H1 (cell line): ENCODE measurements at regions not wholly inside any gene's neighbourhood (a gene's known extent, or its start where the extent isn't known, plus 50 kb on each side); places are given as distances from the start of the nearest gene placed in this dataset.

Experiments used
- CTCF ChIA-PET: fragments of 300-600 bp; sonication (Branson Sonifier 250); formaldehyde crosslinking; loops from one replicate; lab custom pipeline; 2021; ENCODE audit not compliant: partially characterized antibody; lab: Charles Lee
- POLR2A ChIA-PET: fragments of 300-600 bp; sonication (Branson Sonifier 250); formaldehyde crosslinking; loops from one replicate; lab custom pipeline; 2021; ENCODE audit warnings: inconsistent platforms; ENCODE audit not compliant: partially characterized antibody; lab: Charles Lee
- DNase-seq, 2 experiments: peaks; one replicate each; pipeline versions ENCODE4 v3.0.0 to v3.0.0-alpha.2; 2010 to 2022; ENCODE audit warnings: low spot score in 2 of 2, low read depth in 1 of 2, mixed read lengths in 1 of 2
- FAIRE-seq: peaks from 2 replicates; lab custom pipeline; 2011; peaks lifted over from hg19 to GRCh38; lab: Jason Lieb, UNC
- H2AFZ ChIP-seq: 2 replicates; pipeline ENCODE4 v1.8.1; 2012; ENCODE audit warnings: low read length, inconsistent platforms
- H2AK5ac ChIP-seq: 2 replicates; pipeline ENCODE4 v1.6.1; 2013; ENCODE audit warnings: low read depth, low read length
- H2BK120ac ChIP-seq: replicated peaks from 2 replicates; pipeline ENCODE3; 2013; ENCODE audit warnings: low read depth, low read length, inconsistent platforms
- H2BK12ac ChIP-seq: 2 replicates; pipeline ENCODE4 v1.6.1; 2013; ENCODE audit warnings: low read depth, low read length
- H2BK15ac ChIP-seq: 2 replicates; pipeline ENCODE4 v1.6.1; 2013; ENCODE audit warnings: low read length
- H2BK20ac ChIP-seq: 2 replicates; pipeline ENCODE4 v1.6.1; 2013; ENCODE audit warnings: low read length
- H2BK5ac ChIP-seq: 2 replicates; pipeline ENCODE4 v1.6.1; 2013; ENCODE audit warnings: low read depth, low read length
- H3K14ac ChIP-seq: 2 replicates; pipeline ENCODE4 v1.6.1; 2013; ENCODE audit warnings: inconsistent platforms; ENCODE audit not compliant: insufficient read length
- H3K18ac ChIP-seq: 2 replicates; pipeline ENCODE4 v1.6.1; 2013; ENCODE audit warnings: low read length; ENCODE audit errors: extremely low read depth
- H3K23ac ChIP-seq: 2 replicates; pipeline ENCODE4 v1.6.1; 2013; ENCODE audit warnings: inconsistent platforms; ENCODE audit not compliant: insufficient read length
- H3K23me2 ChIP-seq: 2 replicates; pipeline ENCODE4 v1.6.1; 2013; ENCODE audit warnings: low read depth, low read length
- H3K27ac ChIP-seq: 2 replicates; pipeline ENCODE4 v1.6.1; 2011; ENCODE audit warnings: low read depth, low read length, inconsistent platforms
- H3K27me3 ChIP-seq, 4 experiments: replicated peaks in 1 of 4; 1 replicate in 1 of 4; 2 replicates in 3 of 4; pipeline versions ENCODE4 v1.6.1 to v1.8.1; 2011 to 2013; ENCODE audit warnings: low read length in 3 of 4, mild to moderate bottlenecking in 3 of 4, inconsistent platforms in 2 of 4, mixed read lengths in 2 of 4, moderate library complexity in 1 of 4; ENCODE audit not compliant: control insufficient read depth in 3 of 4, insufficient read depth in 3 of 4; ENCODE audit errors: extremely low read depth in 1 of 4
- H3K36me3 ChIP-seq, 4 experiments: 2 replicates each; pipeline versions ENCODE4 v1.6.1 to v1.8.1; 2011 to 2013; ENCODE audit warnings: mild to moderate bottlenecking in 4 of 4, low read length in 3 of 4, moderate library complexity in 2 of 4, control low read depth in 1 of 4, inconsistent platforms in 1 of 4; ENCODE audit not compliant: insufficient read depth in 4 of 4, control insufficient read depth in 2 of 4
- H3K4ac ChIP-seq: replicated peaks from 2 replicates; pipeline ENCODE3; 2013; ENCODE audit warnings: low read length, low read depth, mixed read lengths, inconsistent platforms; ENCODE audit not compliant: insufficient read length
- H3K4me1 ChIP-seq, 4 experiments: replicated peaks in 1 of 4; 1 replicate in 1 of 4; 2 replicates in 3 of 4; pipeline versions ENCODE4 v1.6.1 to v1.8.1; 2011 to 2013; ENCODE audit warnings: low read length in 3 of 4, inconsistent platforms in 2 of 4, mixed read lengths in 1 of 4; ENCODE audit not compliant: insufficient read depth in 4 of 4, control insufficient read depth in 3 of 4
- H3K4me2 ChIP-seq, 2 experiments: 2 replicates each; pipeline versions ENCODE4 v1.6.1 to v1.8.1; 2011 to 2013; ENCODE audit warnings: low read depth in 2 of 2, low read length in 2 of 2, control low read depth in 1 of 2, inconsistent platforms in 1 of 2, mild to moderate bottlenecking in 1 of 2; ENCODE audit not compliant: insufficient read depth in 1 of 2
- H3K4me3 ChIP-seq, 4 experiments: fragments of 200-600, 300-600 bp in 1 of 4; sonication (generic), shearing (Covaris generic), sonication (Bioruptor Twin) in 1 of 4; 2 replicates each; pipeline versions ENCODE4 v1.5.1 to v1.8.1; 2011 to 2016; ENCODE audit warnings: low read length in 4 of 4, low read depth in 3 of 4, control low read depth in 2 of 4, inconsistent platforms in 2 of 4, mild to moderate bottlenecking in 2 of 4, mixed read lengths in 1 of 4, moderate library complexity in 1 of 4; ENCODE audit not compliant: insufficient read depth in 2 of 4; ENCODE audit errors: extremely low read depth in 1 of 4
- H3K56ac ChIP-seq: replicated peaks from 2 replicates; pipeline ENCODE3; 2013; ENCODE audit warnings: low read depth, mild to moderate bottlenecking, mixed read lengths, low read length, inconsistent platforms; ENCODE audit not compliant: insufficient read length
- H3K79me1 ChIP-seq: 2 replicates; pipeline ENCODE4 v1.6.1; 2013; ENCODE audit warnings: low read depth, low read length, control low read depth
- H3K79me2 ChIP-seq, 2 experiments: 2 replicates each; pipeline versions ENCODE4 v1.6.1 to v1.8.1; 2012 to 2013; ENCODE audit warnings: low read length in 2 of 2, mild to moderate bottlenecking in 2 of 2, inconsistent platforms in 1 of 2; ENCODE audit not compliant: insufficient read depth in 2 of 2, control insufficient read depth in 1 of 2
- H3K9ac ChIP-seq, 4 experiments: replicated peaks in 1 of 4; 1 replicate in 1 of 4; 2 replicates in 3 of 4; pipeline versions ENCODE4 v1.6.1 to v1.8.1; 2011 to 2013; ENCODE audit warnings: low read depth in 3 of 4, low read length in 3 of 4, control low read depth in 2 of 4, mild to moderate bottlenecking in 2 of 4, moderate library complexity in 2 of 4, inconsistent platforms in 1 of 4; ENCODE audit errors: extremely low read depth in 1 of 4
- H3K9me3 ChIP-seq, 2 experiments: 2 replicates each; pipeline versions ENCODE4 v1.6.1 to v1.8.1; 2012 to 2013; ENCODE audit warnings: mild to moderate bottlenecking in 2 of 2, moderate library complexity in 2 of 2, control low read depth in 1 of 2, inconsistent platforms in 1 of 2, low read depth in 1 of 2, low read length in 1 of 2, mixed read lengths in 1 of 2; ENCODE audit not compliant: insufficient read depth in 2 of 2
- H4K20me1 ChIP-seq, 2 experiments: replicated peaks in 1 of 2; 2 replicates each; pipeline versions ENCODE3 to v1.8.1; 2011 to 2013; ENCODE audit warnings: inconsistent platforms in 2 of 2, low read length in 2 of 2, mild to moderate bottlenecking in 1 of 2; ENCODE audit not compliant: insufficient read depth in 2 of 2, control insufficient read depth in 1 of 2
- H4K5ac ChIP-seq: 2 replicates; pipeline ENCODE4 v1.6.1; 2013; ENCODE audit warnings: low read length, low read depth, mixed read lengths, inconsistent platforms; ENCODE audit not compliant: insufficient read length
- H4K8ac ChIP-seq: 2 replicates; pipeline ENCODE4 v1.8.0; 2013; ENCODE audit warnings: mild to moderate bottlenecking, moderate library complexity, low read length, inconsistent platforms; ENCODE audit not compliant: insufficient read depth; ENCODE audit errors: extremely low read depth
- H4K91ac ChIP-seq: replicated peaks from 2 replicates; pipeline ENCODE3; 2013; ENCODE audit warnings: low read length, mixed read lengths, inconsistent platforms; ENCODE audit not compliant: insufficient read length
- ASH2L ChIP-seq: fragments of 200-600, 300-600 bp; sonication (generic); IDR thresholded peaks from one replicate; pipeline ENCODE4 v1.7.1; 2017; ENCODE audit warnings: low read length
- ATF3 ChIP-seq: IDR thresholded peaks from 2 replicates; pipeline ENCODE4 v1.6.1; 2011; ENCODE audit warnings: low read depth, mild to moderate bottlenecking, low read length; ENCODE audit not compliant: insufficient read depth
- CBX5 ChIP-seq: fragments of 300-800, 300-1000 bp; sonication (generic); IDR thresholded peaks from 2 replicates; pipeline ENCODE4 v1.7.1; 2016; ENCODE audit warnings: antibody characterized with exemption, low read length, low read depth
- CBX8 ChIP-seq: fragments of 300-800, 300-1000 bp; sonication (generic); IDR thresholded peaks from 2 replicates; pipeline ENCODE4 v1.7.1; 2016; ENCODE audit warnings: low read depth, low read length, borderline replicate concordance
- CTCF ChIP-seq, 3 experiments: IDR thresholded peaks; 1 replicate in 2 of 3; 2 replicates in 1 of 3; pipeline versions ENCODE4 v1.5.1 to v1.6.1; 2011; ENCODE audit warnings: low read length in 3 of 3, mild to moderate bottlenecking in 3 of 3, inconsistent platforms in 2 of 3, low read depth in 1 of 3, moderate library complexity in 1 of 3; ENCODE audit not compliant: insufficient read depth in 1 of 3; ENCODE audit errors: control extremely low read depth in 1 of 3
- KDM1A ChIP-seq: fragments of 200-600, 300-600 bp; sonication (generic); IDR thresholded peaks from 2 replicates; pipeline ENCODE4 v1.7.1; 2016; ENCODE audit warnings: mild to moderate bottlenecking, low read length, borderline replicate concordance
- RNF2 ChIP-seq: fragments of 200-900, 300-1000 bp; sonication (generic); IDR thresholded peaks from 2 replicates; pipeline ENCODE4 v1.7.1; 2016; ENCODE audit warnings: borderline replicate concordance, low read depth, mild to moderate bottlenecking, antibody characterized with exemption, low read length; ENCODE audit not compliant: poor library complexity, severe bottlenecking; ENCODE audit errors: missing control alignments
- TAF1 ChIP-seq: IDR thresholded peaks from 2 replicates; pipeline ENCODE4 v1.6.1; 2011; ENCODE audit warnings: mild to moderate bottlenecking, low read depth, low read length
- TBP ChIP-seq: IDR thresholded peaks from 2 replicates; pipeline ENCODE4 v1.6.1; 2011; ENCODE audit warnings: low read depth, low read length, improper control_type of control experiment
- TEAD4 ChIP-seq: IDR thresholded peaks from 2 replicates; pipeline ENCODE4 v1.6.1; 2012; ENCODE audit warnings: low read depth, low read length, inconsistent platforms, mixed read lengths
- WGBS, 2 experiments: shearing (Covaris generic) in 1 of 2; methylation state at CpG; one replicate each; pipeline versions ENCODE4 v1.1.6 to v1.1.7; 2013 to 2015; ENCODE audit warnings: low lambda C conversion rate in 2 of 2, mixed read lengths in 2 of 2, inconsistent platforms in 1 of 2, low coverage in 1 of 2, missing lambda C conversion rate in 1 of 2; ENCODE audit not compliant: insufficient replicate concordance in 2 of 2, insufficient coverage in 1 of 2, insufficient read length in 1 of 2; ENCODE audit errors: extremely low coverage in 1 of 2, missing lambda C conversion rate in 1 of 2; 5-methylcytosine and 5-hydroxymethylcytosine counted together

GRCh38 chr1:29499104-29499650, 262.9 kb downstream of the PTPRU start:
- Histone ChIP-seq H3K9ac (no peak overlapping the region), H2BK15ac (peak overlapping the region; percentile 76; the same call in 1 of the 2 replicates), H3K27ac (no peak overlapping the region), H2AFZ (no peak overlapping the region), H3K4me1 (peaks cover 12 to 27% (median 18%) of the 10 kb centered on the region in 4 experiments), H2BK20ac (peak overlapping the region; percentile 98; the same call in 1 of the 2 replicates), H3K4ac (no peak overlapping the region), H3K79me1 (no peaks in the 10 kb centered on the region), H4K5ac (no peak overlapping the region), H2AK5ac (peak overlapping the region; percentile 57), H3K56ac (no peak overlapping the region), H2BK120ac (peak overlapping the region; percentile 93), H3K4me3 (no peak overlapping the region), H4K20me1 (no peaks in the 10 kb centered on the region), H3K79me2 (no peaks in the 10 kb centered on the region), H3K23me2 (no peaks in the 10 kb centered on the region; the same call in 1 of the 2 replicates), H3K14ac (no peak overlapping the region), H3K9me3 (peaks cover 0 to 7% of the 10 kb centered on the region in 2 experiments; a peak in 1 of 4 replicates), H4K91ac (peak overlapping the region; percentile 59), H2BK12ac (peak overlapping the region; percentile 94), H4K8ac (no peak overlapping the region; the same call in 1 of the 2 replicates), H3K36me3 (no peaks in the 10 kb centered on the region), H3K4me2 (no peak overlapping the region), H3K23ac (no peak overlapping the region), H2BK5ac (peak overlapping the region; percentile 27; the same call in 1 of the 2 replicates), H3K27me3 (no peaks in the 10 kb centered on the region), H3K18ac (0 out of 2 replicates have a peak overlapping the region, but pooled peaks have one; percentile 39)
- DNase-seq (no peak), FAIRE-seq (no peak)
- ChIA-PET CTCF (interaction anchor here (0.7 to 1.7 kb wide), 6 partner anchors 9 to 158 kb away, joined by 3 to 6 read pairs (median 4); no protein-coding TSS in a partner anchor), POLR2A (no interaction called here)
- WGBS, 2 experiments: 76% methylated on average over 9 of the region's 9 CpGs; no CpG with 5 or more reads in 1 of the 2 experiments
- TF ChIP-seq CBX8 (no peak), TAF1 (no peak), RNF2 (no peak), ASH2L (no peak), TBP (no peak), KDM1A (no peak), CBX5 (no peak), TEAD4 (no peak), CTCF (IDR thresholded peaks at IDR 0.05; ENCODE audit: control extremely low read depth in 1 of 3, insufficient read depth in 1 of 3, low read depth in 1 of 3, low read length in 3 of 3) (no peak), ATF3 (no peak)
